GM12873 (cell line): ENCODE measurements at regions not wholly inside any gene's neighbourhood (a gene's known extent, or its start where the extent isn't known, plus 50 kb on each side); places are given as distances from the start of the nearest gene placed in this dataset.
A peak's percentile ranks its signal among the peaks of the same experiment; 100 is the strongest.

Source experiments
- TF ChIP-seq, protein P1 (sequence below): IDR thresholded peaks from 2 replicates; pipeline ENCODE4 v1.5.1; 2012; ENCODE audit warnings: low read depth, mild to moderate bottlenecking, moderate library complexity, low read length, control low read depth; ENCODE audit not compliant: insufficient read depth; ENCODE audit errors: missing control alignments

DNA sequence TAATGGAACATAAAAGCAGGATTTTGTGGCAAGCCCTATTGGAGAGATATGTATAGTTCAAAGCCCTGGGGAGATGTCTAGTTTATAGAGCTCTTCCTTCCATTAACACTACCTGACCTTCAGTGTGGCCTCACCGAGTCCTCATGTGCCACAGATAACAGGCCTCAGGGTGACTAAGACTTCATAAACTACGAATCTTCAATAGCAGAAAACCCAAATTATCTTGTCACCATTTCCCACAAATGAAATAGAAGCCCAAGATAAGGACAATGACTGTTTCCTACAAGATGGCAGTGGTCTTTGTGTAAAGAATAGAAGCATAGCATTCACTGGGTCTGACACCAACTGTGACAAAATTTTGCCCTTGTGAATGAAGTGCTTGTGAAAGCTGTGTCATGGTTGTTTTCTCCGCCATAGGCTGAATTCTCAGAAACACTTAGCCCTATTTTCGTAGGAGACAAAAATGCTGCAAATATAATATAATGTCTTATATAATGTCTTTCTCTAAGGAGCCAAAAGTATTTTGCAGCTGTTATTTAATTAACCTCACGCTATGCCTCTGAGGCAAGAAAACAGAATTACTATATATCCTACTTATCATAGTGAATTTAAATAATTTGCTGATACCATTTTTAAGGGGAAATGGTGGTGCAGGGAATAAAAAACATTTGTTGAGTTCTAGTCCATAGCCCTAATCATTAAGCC lies 136.7 kb upstream of the CWC22 start:
- TF ChIP-seq, protein P1, sequence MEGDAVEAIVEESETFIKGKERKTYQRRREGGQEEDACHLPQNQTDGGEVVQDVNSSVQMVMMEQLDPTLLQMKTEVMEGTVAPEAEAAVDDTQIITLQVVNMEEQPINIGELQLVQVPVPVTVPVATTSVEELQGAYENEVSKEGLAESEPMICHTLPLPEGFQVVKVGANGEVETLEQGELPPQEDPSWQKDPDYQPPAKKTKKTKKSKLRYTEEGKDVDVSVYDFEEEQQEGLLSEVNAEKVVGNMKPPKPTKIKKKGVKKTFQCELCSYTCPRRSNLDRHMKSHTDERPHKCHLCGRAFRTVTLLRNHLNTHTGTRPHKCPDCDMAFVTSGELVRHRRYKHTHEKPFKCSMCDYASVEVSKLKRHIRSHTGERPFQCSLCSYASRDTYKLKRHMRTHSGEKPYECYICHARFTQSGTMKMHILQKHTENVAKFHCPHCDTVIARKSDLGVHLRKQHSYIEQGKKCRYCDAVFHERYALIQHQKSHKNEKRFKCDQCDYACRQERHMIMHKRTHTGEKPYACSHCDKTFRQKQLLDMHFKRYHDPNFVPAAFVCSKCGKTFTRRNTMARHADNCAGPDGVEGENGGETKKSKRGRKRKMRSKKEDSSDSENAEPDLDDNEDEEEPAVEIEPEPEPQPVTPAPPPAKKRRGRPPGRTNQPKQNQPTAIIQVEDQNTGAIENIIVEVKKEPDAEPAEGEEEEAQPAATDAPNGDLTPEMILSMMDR, result no peak

DNA sequence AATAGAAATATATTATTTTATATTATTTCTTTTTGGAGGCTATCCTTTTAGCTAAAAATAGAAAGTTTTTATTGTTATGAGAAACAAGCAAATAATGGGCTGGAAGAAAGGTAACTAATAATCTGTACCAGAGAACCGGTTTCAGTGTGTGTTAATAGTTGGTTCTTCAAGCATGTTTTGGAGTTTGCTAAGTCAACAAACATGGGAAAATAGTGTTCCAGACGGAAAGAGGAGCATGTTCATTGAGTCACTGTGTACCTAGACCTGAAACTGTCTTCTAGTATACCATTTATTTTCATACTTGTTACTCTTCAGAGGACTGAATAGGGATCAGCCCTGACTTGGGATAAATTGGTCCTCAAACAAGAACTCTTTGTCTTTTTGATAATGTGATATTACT lies 134.5 kb upstream of the CWC22 start:
- TF ChIP-seq, protein P1, result no peak

DNA sequence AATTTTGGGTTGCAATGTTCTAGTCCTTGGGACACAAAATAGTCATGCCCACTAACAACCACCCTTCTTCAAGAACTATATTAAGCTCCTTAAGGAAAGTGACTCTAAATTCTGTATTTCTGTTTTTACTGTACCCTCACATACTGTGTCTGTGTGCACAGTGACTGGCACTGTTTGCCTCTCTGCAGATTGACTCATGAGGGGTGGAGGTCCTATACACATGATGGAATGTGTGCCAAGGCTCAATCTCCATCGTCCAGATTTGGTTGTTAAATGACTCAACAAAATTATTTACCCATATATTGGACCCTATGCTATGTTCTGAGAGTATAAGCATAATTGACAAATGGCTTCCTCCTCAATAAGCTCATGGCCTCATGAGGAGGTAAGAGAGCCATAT lies 126.6 kb upstream of the CWC22 start:
- TF ChIP-seq, protein P1, result no peak

DNA sequence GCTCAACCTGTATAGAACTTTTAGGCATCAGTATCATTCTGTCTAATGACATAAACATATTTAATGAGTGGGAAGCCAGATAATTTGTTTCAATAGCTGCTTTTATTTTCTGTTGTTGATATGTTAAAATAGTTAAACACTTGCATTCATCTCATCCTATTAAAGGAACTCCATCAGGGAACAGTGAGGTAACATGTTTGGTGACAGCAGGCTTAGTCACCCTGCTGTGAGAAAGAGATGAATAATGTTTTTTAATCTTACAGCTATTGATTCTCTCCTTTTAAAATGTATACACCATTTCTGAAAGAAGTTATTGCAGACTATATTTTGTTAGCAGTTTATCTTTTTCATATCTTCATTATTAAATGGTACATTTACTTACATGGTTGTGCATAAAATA lies 123.3 kb upstream of the CWC22 start:
- TF ChIP-seq, protein P1, result no peak

DNA sequence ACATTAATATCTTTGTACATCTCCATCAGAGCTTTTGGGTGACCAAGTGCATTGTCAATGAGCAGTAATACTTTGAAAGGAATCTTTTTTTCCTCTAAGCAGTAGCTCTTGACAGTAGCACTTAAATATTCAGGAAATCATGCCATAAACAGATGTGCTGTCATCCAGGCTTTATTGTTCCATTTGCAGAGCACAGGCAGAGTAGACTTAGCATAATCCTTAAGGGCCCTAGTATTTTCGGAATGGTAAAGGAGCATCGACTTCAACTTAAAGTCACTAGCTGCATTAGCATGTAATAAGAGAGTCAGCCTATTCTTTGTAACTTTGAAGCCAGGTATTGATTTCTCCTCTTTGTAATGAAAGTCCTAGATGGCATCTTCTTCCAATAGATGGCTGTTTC lies 121.8 kb upstream of the CWC22 start:
- TF ChIP-seq, protein P1, result no peak

DNA sequence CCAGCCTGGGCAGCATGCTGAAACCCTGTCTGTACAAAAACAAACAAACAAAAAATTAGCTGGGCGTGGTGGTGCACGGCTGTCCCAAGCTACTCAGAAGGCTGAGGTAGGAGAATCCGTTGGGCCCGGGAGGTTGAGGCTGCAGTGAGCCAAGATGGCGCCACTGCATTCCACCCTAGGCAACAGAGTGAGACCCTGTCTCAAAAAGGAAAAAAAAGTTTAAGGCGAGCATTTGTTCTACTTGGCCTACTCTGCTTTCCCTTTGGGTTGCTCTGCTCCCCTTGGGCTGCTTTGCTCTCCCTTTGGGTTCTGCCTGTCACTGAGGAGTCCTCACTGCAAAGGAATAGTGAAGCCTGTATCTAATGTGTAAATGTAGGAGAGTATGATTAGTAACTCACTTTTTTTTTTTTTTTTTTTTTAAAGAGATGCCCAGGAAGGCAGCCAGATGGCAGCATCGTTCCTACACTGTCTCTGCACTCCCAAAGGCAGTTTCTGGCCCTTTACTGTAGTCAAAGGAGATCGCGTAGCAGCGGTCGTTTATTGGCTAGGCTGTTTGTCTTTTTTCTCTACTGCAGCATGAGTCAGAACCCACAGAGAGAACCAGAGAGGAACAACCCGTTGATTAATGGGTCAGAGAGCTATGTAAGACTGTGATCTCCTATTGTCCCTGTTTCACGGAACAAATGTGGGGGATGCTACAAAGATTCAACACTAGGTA lies 118.3 kb upstream of the CWC22 start:
- TF ChIP-seq, protein P1, result peak; percentile 64

DNA sequence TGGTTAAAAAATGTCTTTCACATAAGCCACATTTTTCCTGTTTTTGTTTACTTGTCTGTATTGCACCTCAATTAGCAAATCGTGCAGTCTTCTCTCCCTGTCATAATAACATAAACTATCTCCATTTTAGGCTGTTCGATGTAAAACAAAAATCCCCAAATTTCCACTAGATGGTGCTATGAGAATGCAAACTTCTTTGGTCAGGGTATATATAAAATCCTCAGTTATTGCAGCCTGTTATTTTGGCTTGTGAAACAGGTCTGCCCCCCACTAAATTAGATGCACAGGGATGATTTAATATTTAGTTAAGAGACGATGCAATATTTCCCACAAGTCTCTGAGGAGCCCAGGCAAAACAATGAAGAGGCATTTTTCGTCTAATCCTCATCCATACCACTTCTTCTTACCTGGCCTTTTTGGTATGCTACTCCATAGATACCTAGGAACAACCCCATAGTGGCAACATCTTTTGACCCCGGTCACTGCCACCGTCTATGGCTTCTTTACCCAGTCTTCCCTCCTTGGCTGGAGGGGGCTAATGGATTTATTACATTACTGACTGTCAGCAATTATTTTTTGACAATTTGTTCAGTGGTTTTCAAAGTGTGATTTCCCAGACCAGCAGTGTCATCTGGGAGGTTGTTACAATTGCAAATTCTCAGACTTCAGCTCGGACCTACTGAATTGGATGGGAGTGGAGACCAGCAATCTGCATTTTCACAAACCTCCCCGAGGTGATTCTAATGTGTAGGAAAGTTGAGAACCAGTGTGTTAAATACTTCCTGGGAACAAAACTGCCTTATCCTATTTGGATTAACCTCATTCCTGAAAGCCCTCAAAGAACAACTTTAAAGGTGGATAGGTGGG lies 117.4 kb upstream of the CWC22 start:
- TF ChIP-seq, protein P1, result peak; percentile 52
